NAMALWA (cell line): ENCODE measurements at regions not wholly inside any gene's neighbourhood (a gene's known extent, or its start where the extent isn't known, plus 50 kb on each side); places are given as distances from the start of the nearest gene placed in this dataset.

Experiments
- DNase-seq: peaks from one replicate; pipeline ENCODE4 v3.0.0-alpha.2; 2015; ENCODE audit warnings: low spot score

- no peak for DNase-seq
These were observed 277.6 kb upstream of the PHF14 start for GRCh38 chr7:10696064-10696463.

GRCh38 chr7:10703059-10703458, 270.6 kb upstream of the PHF14 start:
- DNase-seq: no peak

GRCh38 chr7:10703981-10704380, 269.7 kb upstream of the PHF14 start:
- DNase-seq: no peak

- no peak for DNase-seq
These were observed 269.0 kb upstream of the PHF14 start for GRCh38 chr7:10704653-10705052.

GRCh38 chr7:10706875-10707493, 266.7 kb upstream of the PHF14 start:
- DNase-seq: peak; percentile 72

- no peak for DNase-seq
These were observed 266.2 kb upstream of the PHF14 start for GRCh38 chr7:10707519-10707918.

GRCh38 chr7:10708447-10708846, 265.2 kb upstream of the PHF14 start:
- peak; percentile 61 for DNase-seq

- DNase-seq: no peak
These were observed 254.9 kb upstream of the PHF14 start for GRCh38 chr7:10718768-10719167.

- DNase-seq: peak; percentile 13
These were observed 253.6 kb upstream of the PHF14 start for GRCh38 chr7:10720042-10720441.

- DNase-seq: no peak
These were observed 252.4 kb upstream of the PHF14 start for GRCh38 chr7:10721289-10721688.

GRCh38 chr7:10723832-10724231, 249.8 kb upstream of the PHF14 start:
- DNase-seq: no peak

GRCh38 chr7:10724449-10724848, 249.2 kb upstream of the PHF14 start:
- DNase-seq: no peak

GRCh38 chr7:10727636-10728035, 246.0 kb upstream of the PHF14 start:
- no peak for DNase-seq

GRCh38 chr7:10731253-10731773, 242.4 kb upstream of the PHF14 start:
- no peak for DNase-seq

GRCh38 chr7:10733747-10734146, 239.9 kb upstream of the PHF14 start:
- no peak for DNase-seq

GRCh38 chr7:10734595-10734994, 239.1 kb upstream of the PHF14 start:
- no peak for DNase-seq

- DNase-seq: no peak
These were observed 234.3 kb upstream of the PHF14 start for GRCh38 chr7:10739401-10739800.

GRCh38 chr7:10740805-10741204, 232.9 kb upstream of the PHF14 start:
- DNase-seq: no peak

- no peak for DNase-seq
These were observed 216.7 kb upstream of the PHF14 start for GRCh38 chr7:10756981-10757380.

- DNase-seq: no peak
These were observed 214.6 kb upstream of the PHF14 start for GRCh38 chr7:10759120-10759519.

GRCh38 chr7:10767771-10768170, 205.9 kb upstream of the PHF14 start:
- no peak for DNase-seq

GRCh38 chr7:10770176-10770575, 203.5 kb upstream of the PHF14 start:
- DNase-seq: no peak

- DNase-seq: no peak
These were observed 200.2 kb upstream of the PHF14 start for GRCh38 chr7:10773430-10773829.
